ENCODE measurements at regions not wholly inside any gene's neighbourhood (a gene's known extent, or its start where the extent isn't known, plus 50 kb on each side); places are given as distances from the start of the nearest gene placed in this dataset.

- TF ChIP-seq CTCF (IDR thresholded peaks at IDR 0.05; ENCODE audit: insufficient read depth, low read length, poor library complexity, severe bottlenecking) (no peak), EZH2phosphoT487 (conservative IDR thresholded peaks at IDR 0.05; ENCODE audit: low read length) (no peak)
These were observed 1116.1 kb downstream of the PCDH9 start for GRCh38 chr13:66113882-66114526.

Data from SU-DHL-6 (cell line).